ENCODE measurements at regions not wholly inside any gene's neighbourhood (a gene's known extent, or its start where the extent isn't known, plus 50 kb on each side); places are given as distances from the start of the nearest gene placed in this dataset.

DNA sequence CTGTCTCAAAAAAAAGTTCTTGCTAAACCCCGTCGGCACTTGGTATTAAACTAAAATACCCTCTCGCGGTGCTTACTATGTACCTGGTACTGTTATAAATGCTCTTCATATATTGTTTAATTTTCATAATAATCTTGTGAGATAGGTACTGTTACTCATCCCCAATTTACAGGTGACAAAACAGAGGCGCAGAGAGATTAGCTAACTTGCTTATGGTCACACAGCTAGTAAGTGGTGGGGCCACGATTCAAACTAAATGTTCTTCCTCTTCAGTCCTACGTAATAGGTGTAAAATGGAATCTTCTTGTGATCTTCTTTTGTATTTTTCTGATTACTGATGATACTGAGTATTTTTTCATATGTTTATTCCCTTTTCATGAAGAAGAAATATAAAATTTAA lies 51.3 kb downstream of the TET3 start:
- TF ChIP-seq, protein P1, sequence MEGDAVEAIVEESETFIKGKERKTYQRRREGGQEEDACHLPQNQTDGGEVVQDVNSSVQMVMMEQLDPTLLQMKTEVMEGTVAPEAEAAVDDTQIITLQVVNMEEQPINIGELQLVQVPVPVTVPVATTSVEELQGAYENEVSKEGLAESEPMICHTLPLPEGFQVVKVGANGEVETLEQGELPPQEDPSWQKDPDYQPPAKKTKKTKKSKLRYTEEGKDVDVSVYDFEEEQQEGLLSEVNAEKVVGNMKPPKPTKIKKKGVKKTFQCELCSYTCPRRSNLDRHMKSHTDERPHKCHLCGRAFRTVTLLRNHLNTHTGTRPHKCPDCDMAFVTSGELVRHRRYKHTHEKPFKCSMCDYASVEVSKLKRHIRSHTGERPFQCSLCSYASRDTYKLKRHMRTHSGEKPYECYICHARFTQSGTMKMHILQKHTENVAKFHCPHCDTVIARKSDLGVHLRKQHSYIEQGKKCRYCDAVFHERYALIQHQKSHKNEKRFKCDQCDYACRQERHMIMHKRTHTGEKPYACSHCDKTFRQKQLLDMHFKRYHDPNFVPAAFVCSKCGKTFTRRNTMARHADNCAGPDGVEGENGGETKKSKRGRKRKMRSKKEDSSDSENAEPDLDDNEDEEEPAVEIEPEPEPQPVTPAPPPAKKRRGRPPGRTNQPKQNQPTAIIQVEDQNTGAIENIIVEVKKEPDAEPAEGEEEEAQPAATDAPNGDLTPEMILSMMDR (IDR thresholded peaks at IDR 0.05; ENCODE audit: unreplicated experiment) = no peak
- no peaks in the 10 kb centered on the region for H3K9me3 Mint-ChIP-seq
- peaks cover 36% of the 10 kb centered on the region for H3K4me1 Mint-ChIP-seq
- no peaks in the 10 kb centered on the region for H3K27me3 Mint-ChIP-seq (ENCODE audit: low read depth)
- no peak overlapping the region for H3K4me3 Mint-ChIP-seq
- DNase-seq (ENCODE audit: low spot score in 2 of 2, unreplicated experiment in 2 of 2) = no peak
- no peak overlapping the region for H3K27ac Mint-ChIP-seq
- peaks cover 2% of the 10 kb centered on the region for H3K36me3 Mint-ChIP-seq

DNA sequence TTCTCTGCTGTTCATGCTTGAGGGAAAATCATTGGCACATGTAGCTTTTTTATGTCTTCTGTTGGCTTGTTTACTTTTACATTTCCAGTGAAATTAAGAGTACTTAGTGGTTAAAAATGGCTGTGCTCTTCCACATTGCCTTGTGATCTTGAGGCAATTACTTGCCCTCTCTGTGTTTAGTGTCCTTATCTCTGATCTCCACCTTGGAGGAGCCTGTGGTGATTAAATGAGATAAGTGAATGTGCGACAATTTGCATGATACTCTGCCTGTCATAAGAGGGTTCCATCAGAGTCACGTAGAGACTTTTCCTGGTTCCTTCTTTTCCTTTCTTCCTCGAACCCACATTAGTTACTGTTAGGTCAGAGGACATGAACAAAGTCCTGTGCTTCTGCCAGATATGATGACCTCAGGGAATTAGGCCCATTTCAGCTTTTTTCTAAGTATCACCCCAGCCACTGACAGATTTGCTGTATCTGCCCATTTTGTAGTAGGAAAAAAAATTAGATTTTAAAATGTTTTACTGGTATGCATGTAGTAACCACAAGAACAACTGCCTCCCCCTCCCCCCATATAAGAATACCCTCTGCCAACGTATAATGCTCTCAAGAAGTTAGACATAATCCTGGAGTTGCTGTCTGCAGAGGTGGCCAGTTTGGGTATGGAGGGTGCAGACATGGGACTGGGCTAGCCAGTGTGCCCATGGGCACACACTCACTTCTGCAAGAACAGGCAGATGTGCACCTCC lies 51.9 kb downstream of the TET3 start:
- Mint-ChIP-seq H3K27me3 (ENCODE audit: low read depth) (no peaks in the 10 kb centered on the region), H3K4me3 (no peak overlapping the region), H3K36me3 (peaks cover 2% of the 10 kb centered on the region)

DNA sequence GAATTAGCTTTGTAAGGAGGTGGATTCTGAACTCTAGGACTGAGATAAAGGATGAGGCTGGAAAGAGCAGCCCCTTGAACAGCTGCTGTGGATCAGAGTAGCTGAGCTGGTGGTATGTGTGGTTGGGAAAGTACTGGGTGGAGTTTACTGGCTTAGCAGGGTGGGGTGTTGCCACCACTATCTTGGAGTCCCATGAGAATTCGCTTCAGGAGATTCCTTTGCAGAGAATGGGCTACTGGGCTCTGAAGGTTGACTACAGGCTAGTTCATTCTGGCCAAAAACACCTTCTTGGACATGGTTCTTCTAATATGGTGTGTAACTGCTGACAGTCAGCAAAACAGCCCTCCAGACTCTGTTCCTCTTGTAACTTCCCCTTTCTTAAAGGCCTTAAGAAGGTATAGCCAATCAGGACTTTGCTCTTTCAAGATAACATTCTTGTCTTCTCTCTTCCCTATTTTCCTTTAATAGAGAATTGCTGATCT lies 52.7 kb downstream of the TET3 start:
- peaks cover 26% of the 10 kb centered on the region for H3K4me1 Mint-ChIP-seq
- DNase-seq (ENCODE audit: low spot score in 2 of 2, unreplicated experiment in 2 of 2) = no peak
- no peak overlapping the region for H3K27ac Mint-ChIP-seq
- no peaks in the 10 kb centered on the region for H3K27me3 Mint-ChIP-seq (ENCODE audit: low read depth)
- H3K9me3 Mint-ChIP-seq = no peaks in the 10 kb centered on the region
- no peak overlapping the region for H3K4me3 Mint-ChIP-seq
- TF ChIP-seq, protein P1 (IDR thresholded peaks at IDR 0.05; ENCODE audit: unreplicated experiment) = no peak
- peaks cover 2% of the 10 kb centered on the region for H3K36me3 Mint-ChIP-seq

More for the DNA sequence above, 51.9 kb downstream of the TET3 start:
- DNase-seq (ENCODE audit: low spot score in 2 of 2, unreplicated experiment in 2 of 2) = no peak
- Mint-ChIP-seq H3K9me3 (no peaks in the 10 kb centered on the region), H3K4me1 (peaks cover 33% of the 10 kb centered on the region), H3K27ac (peak overlapping the region; percentile 13)
- TF ChIP-seq, protein P1 (IDR thresholded peaks at IDR 0.05; ENCODE audit: unreplicated experiment) = no peak

DNA sequence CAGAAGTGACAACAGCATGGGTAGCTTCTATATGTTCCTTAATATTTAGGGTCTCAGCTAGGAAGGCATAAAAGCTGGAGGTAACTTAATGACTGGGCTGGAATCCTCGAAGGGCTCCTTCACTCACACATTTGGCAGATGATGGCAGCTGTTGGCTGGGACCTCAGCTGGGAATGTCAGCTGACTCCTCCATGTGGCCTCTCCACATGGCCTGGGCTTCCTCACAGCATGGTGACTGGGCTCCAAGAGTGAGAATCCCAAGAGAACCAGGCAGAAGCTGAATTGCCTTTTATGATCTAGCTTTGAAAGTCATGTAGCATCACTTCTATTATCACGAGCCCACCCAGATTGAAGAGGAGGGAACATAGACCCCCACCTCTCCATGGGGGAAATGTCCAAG lies 54.9 kb downstream of the TET3 start:
- H3K4me3 Mint-ChIP-seq = no peak overlapping the region
- H3K4me1 Mint-ChIP-seq = peaks cover 12% of the 10 kb centered on the region
- peaks cover 2% of the 10 kb centered on the region for H3K36me3 Mint-ChIP-seq
- TF ChIP-seq, protein P1 (IDR thresholded peaks at IDR 0.05; ENCODE audit: unreplicated experiment) = no peak
- H3K27ac Mint-ChIP-seq = no peak overlapping the region
- no peak for DNase-seq (ENCODE audit: low spot score in 2 of 2, unreplicated experiment in 2 of 2)
- no peaks in the 10 kb centered on the region for H3K27me3 Mint-ChIP-seq (ENCODE audit: low read depth)
- H3K9me3 Mint-ChIP-seq = no peaks in the 10 kb centered on the region

DNA sequence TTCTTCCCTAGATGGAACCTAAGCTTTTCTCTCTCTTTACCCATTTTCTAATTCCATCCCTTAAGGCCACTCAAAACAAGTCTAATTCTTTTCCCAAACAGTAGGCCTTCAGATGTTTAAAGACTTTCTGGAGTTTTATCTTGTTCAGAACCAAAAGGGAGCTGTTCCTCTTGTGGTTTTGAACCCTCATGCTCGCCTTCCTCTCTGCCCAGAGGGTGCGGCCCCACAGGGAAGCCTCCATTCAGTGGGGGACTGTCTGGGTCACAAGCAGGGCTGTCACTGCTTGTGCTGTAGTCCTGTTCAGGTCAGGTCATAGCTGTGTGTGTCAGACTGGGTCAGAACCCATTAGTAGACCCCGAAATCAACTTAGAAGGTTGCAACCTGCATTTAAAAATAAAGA lies 56.5 kb downstream of the TET3 start:
- no peaks in the 10 kb centered on the region for H3K9me3 Mint-ChIP-seq
- TF ChIP-seq, protein P1 (IDR thresholded peaks at IDR 0.05; ENCODE audit: unreplicated experiment) = no peak
- H3K4me3 Mint-ChIP-seq = no peak overlapping the region
- H3K27ac Mint-ChIP-seq = no peak overlapping the region
- peaks cover 2% of the 10 kb centered on the region for H3K36me3 Mint-ChIP-seq
- peaks cover 12% of the 10 kb centered on the region for H3K4me1 Mint-ChIP-seq
- DNase-seq (ENCODE audit: low spot score in 2 of 2, unreplicated experiment in 2 of 2) = no peak
- no peaks in the 10 kb centered on the region for H3K27me3 Mint-ChIP-seq (ENCODE audit: low read depth)
